ENCODE measurements at regions not wholly inside any gene's neighbourhood (a gene's known extent, or its start where the extent isn't known, plus 50 kb on each side); places are given as distances from the start of the nearest gene placed in this dataset.

GRCh38 chr2:16036951-16037350, 96.6 kb downstream of the MYCN start:
- TF ChIP-seq POLR2AphosphoS5 (IDR thresholded peaks at IDR 0.05; ENCODE audit: low read depth, low read length): no peak
- no peak for TF ChIP-seq TAF1 (IDR thresholded peaks at IDR 0.05; ENCODE audit: borderline replicate concordance, insufficient read depth, low read length)
